Peyer's patch (tissue), 4 donors: ENCODE measurements at regions not wholly inside any gene's neighbourhood (a gene's known extent, or its start where the extent isn't known, plus 50 kb on each side); places are given as distances from the start of the nearest gene placed in this dataset.
A peak's percentile ranks its signal among the peaks of the same experiment; 100 is the strongest.

Experiments used
- DNase-seq, 3 donors: peaks; one replicate each; pipeline ENCODE4 v3.0.0-alpha.2; 2017 to 2019
- H3K27ac ChIP-seq, 4 donors: fragments of 200-600 bp; sonication (generic); one replicate each; pipeline ENCODE4 v1.5.1; 2016 to 2019
- H3K27me3 ChIP-seq, 2 donors: fragments of 200-600 bp; sonication (generic); one replicate each; pipeline ENCODE4 v1.5.1; 2019
- H3K36me3 ChIP-seq, 3 donors: fragments of 200-600 bp; sonication (generic); one replicate each; pipeline ENCODE4 v1.5.1; 2016 to 2019
- H3K4me1 ChIP-seq, 4 donors: fragments of 200-600 bp; sonication (generic); one replicate each; pipeline ENCODE4 v1.5.1; 2016 to 2019
- H3K4me3 ChIP-seq, 4 donors: fragments of 200-600 bp; sonication (generic); 1 replicate in 3 of 4; 2 replicates in 1 of 4; pipeline ENCODE4 v1.5.1; 2016 to 2019; ENCODE audit warnings: mild to moderate bottlenecking in 1 of 4
- H3K9me3 ChIP-seq, 4 donors: fragments of 200-600 bp; sonication (generic); one replicate each; pipeline ENCODE4 v1.5.1; 2016 to 2019; ENCODE audit warnings: mild to moderate bottlenecking in 1 of 4
- POLR2A ChIP-seq, 2 donors: fragments of 450-650 bp; IDR thresholded peaks; one replicate each; pipeline ENCODE4 v1.5.1; 2017; ENCODE audit warnings: antibody characterized with exemption in 2 of 2, mild to moderate bottlenecking in 2 of 2, moderate library complexity in 2 of 2
- TF ChIP-seq, protein P1 (sequence below), 6 experiments: fragments of 450-650 bp in 4 of 6; fragments of 200-600 bp in 2 of 6; sonication (generic) in 1 of 6; IDR thresholded peaks; one replicate each; pipeline ENCODE4 v1.5.1; 2017 to 2019; ENCODE audit warnings: antibody characterized with exemption in 6 of 6, mild to moderate bottlenecking in 3 of 6, moderate library complexity in 1 of 6

DNA sequence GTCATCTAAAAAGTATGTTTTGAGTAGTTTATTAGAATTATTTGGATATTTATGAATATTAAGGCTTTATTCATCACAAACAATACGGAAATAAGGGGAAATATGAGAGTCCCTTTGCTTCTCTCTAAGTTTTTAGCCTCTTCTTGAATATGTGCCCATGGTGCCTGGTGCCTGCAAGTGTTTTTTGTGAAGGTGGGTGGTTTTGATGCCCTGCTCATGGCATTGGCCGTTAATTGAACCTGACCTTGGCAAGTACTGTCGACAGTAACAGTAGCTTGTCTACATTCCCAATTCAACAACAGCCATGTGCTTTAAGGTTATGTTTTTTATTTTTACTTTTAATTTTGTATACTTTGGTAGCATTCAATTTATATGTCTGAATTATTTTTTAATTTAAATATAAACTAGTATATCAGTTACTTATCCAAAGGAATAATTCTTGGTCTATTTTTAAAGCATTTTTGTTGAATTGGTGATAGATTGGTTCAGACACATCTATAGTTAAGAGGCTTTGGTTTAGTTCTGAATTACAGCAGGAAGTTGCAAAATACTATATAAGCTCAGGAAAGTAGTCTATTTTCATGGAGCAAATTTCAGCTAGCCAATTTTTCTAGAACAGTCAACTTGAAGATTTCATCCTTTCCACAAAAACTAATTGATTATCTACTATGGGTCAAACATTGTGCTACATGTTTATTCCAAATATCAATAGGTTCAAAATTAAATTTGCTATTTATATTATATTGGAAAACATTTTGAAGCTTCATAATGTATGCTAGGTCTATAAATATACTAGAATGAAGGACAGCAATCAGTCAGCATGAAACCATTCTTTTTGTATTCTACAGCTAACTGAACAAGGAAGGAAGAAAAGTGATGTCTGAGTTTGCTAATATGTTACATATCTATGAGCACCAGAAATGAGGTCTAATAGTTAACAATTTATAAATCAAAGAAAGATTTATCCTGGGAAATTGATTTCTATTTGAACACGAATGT lies 184.4 kb downstream of the MRPL39 start:
- Histone ChIP-seq H3K4me3 (no peak overlapping the region), H3K9me3 (no peaks in the 10 kb centered on the region), H3K4me1 (no peaks in the 10 kb centered on the region), H3K27me3 (no peaks in the 10 kb centered on the region), H3K27ac (no peak overlapping the region), H3K36me3 (no peaks in the 10 kb centered on the region)
- no peak for DNase-seq
- TF ChIP-seq POLR2A (IDR thresholded peaks at IDR 0.05), result no peak

- no peaks in the 10 kb centered on the region for H3K4me1 ChIP-seq
- no peaks in the 10 kb centered on the region for H3K36me3 ChIP-seq
- DNase-seq, result peak in 2 of 3 donors; percentile 74 to 79
- no peaks in the 10 kb centered on the region for H3K9me3 ChIP-seq
- no peak for TF ChIP-seq POLR2A (IDR thresholded peaks at IDR 0.05)
- TF ChIP-seq, protein P1, sequence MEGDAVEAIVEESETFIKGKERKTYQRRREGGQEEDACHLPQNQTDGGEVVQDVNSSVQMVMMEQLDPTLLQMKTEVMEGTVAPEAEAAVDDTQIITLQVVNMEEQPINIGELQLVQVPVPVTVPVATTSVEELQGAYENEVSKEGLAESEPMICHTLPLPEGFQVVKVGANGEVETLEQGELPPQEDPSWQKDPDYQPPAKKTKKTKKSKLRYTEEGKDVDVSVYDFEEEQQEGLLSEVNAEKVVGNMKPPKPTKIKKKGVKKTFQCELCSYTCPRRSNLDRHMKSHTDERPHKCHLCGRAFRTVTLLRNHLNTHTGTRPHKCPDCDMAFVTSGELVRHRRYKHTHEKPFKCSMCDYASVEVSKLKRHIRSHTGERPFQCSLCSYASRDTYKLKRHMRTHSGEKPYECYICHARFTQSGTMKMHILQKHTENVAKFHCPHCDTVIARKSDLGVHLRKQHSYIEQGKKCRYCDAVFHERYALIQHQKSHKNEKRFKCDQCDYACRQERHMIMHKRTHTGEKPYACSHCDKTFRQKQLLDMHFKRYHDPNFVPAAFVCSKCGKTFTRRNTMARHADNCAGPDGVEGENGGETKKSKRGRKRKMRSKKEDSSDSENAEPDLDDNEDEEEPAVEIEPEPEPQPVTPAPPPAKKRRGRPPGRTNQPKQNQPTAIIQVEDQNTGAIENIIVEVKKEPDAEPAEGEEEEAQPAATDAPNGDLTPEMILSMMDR (IDR thresholded peaks at IDR 0.05), result peak; percentile 26 to 53 (median 33)
- no peak overlapping the region for H3K4me3 ChIP-seq
- H3K27me3 ChIP-seq, result no peaks in the 10 kb centered on the region
- H3K27ac ChIP-seq, result peak overlapping the region in 2 of 4 donors; percentile 61 to 64
Observed at GRCh38 chr21:25421321-25422028, 185.8 kb downstream of the MRPL39 start.

GRCh38 chr21:25420831-25421230 lies 186.4 kb downstream of the MRPL39 start:
- no peaks in the 10 kb centered on the region for H3K4me1 ChIP-seq
- DNase-seq, result no peak
- no peaks in the 10 kb centered on the region for H3K9me3 ChIP-seq
- no peaks in the 10 kb centered on the region for H3K36me3 ChIP-seq
- H3K4me3 ChIP-seq, result no peak overlapping the region
- peak overlapping the region in 2 of 4 donors; percentile 61 to 64 for H3K27ac ChIP-seq
- H3K27me3 ChIP-seq, result no peaks in the 10 kb centered on the region
- TF ChIP-seq POLR2A (IDR thresholded peaks at IDR 0.05), result no peak
- TF ChIP-seq, protein P1 (IDR thresholded peaks at IDR 0.05), result no peak

DNA sequence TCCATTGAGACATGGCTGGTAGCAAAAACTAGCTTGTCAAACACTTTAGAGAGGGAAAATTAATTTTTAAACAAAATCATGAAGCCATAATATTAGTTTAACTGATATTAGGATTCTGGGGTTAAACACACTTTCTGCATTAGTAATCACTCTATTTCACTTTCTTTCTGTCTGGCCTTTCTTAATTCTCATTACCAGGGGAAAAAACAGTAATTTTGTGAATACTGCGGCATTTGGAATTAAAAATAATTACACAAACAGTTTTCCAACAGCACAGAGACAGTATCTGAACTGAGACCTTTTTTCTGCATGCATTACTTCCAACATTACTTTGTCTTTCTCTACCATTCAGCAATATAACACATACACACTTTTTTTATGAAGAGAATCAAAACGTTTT lies 190.6 kb downstream of the MRPL39 start:
- TF ChIP-seq POLR2A (IDR thresholded peaks at IDR 0.05), result no peak
- TF ChIP-seq, protein P1 (IDR thresholded peaks at IDR 0.05), result no peak
- no peak overlapping the region for H3K4me3 ChIP-seq
- H3K4me1 ChIP-seq, result no peaks in the 10 kb centered on the region
- no peak overlapping the region for H3K27ac ChIP-seq
- no peaks in the 10 kb centered on the region for H3K9me3 ChIP-seq
- no peak for DNase-seq
- H3K27me3 ChIP-seq, result no peaks in the 10 kb centered on the region
- no peaks in the 10 kb centered on the region for H3K36me3 ChIP-seq

DNA sequence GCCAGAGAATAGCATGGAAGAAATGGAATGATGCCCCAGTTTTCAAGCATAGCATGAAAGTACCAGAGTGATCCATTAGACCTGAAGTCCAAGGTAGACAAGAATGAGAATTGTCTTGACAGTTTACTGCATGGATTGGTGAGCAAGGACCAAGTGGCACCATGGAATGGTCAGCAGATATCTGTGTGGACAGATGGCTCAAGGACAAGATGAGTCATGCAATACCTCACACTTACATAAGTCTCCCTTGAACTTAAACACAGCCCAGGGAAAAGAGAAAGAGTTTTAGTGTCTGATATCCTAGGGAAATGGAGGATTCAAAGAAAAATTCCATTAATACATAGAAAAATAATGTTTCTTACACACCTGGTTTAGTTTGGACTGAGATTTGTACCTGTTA lies 195.2 kb downstream of the MRPL39 start:
- Histone ChIP-seq H3K27me3 (no peaks in the 10 kb centered on the region), H3K4me3 (no peak overlapping the region), H3K4me1 (no peaks in the 10 kb centered on the region), H3K9me3 (no peaks in the 10 kb centered on the region), H3K36me3 (no peaks in the 10 kb centered on the region), H3K27ac (no peak overlapping the region)
- DNase-seq, result no peak
- no peak for TF ChIP-seq POLR2A (IDR thresholded peaks at IDR 0.05)
- TF ChIP-seq, protein P1 (IDR thresholded peaks at IDR 0.05), result no peak

- Histone ChIP-seq H3K36me3 (no peaks in the 10 kb centered on the region), H3K9me3 (no peaks in the 10 kb centered on the region), H3K27me3 (no peaks in the 10 kb centered on the region), H3K4me1 (no peaks in the 10 kb centered on the region), H3K27ac (no peak overlapping the region), H3K4me3 (no peak overlapping the region)
- TF ChIP-seq POLR2A (IDR thresholded peaks at IDR 0.05), result no peak
- TF ChIP-seq, protein P1 (IDR thresholded peaks at IDR 0.05), result no peak
- DNase-seq, result no peak
Observed at GRCh38 chr21:25409978-25410377, 197.3 kb downstream of the MRPL39 start.
